Mesothelial cell of epicardium (in vitro differentiated cells): ENCODE measurements at regions not wholly inside any gene's neighbourhood (a gene's known extent, or its start where the extent isn't known, plus 50 kb on each side); places are given as distances from the start of the nearest gene placed in this dataset.
A peak's percentile ranks its signal among the peaks of the same experiment; 100 is the strongest.

Experiments
- DNase-seq, 2 experiments: peaks; one replicate each; pipeline ENCODE4 v3.0.0; 2021; ENCODE audit warnings: low spot score in 2 of 2; ENCODE audit not compliant: unreplicated experiment in 2 of 2
- H3K27ac Mint-ChIP-seq: 2 replicates; pipeline ENCODE4 v1.8.0; 2021; ENCODE audit warnings: mixed read lengths
- H3K27me3 Mint-ChIP-seq: 2 replicates; pipeline ENCODE4 v1.8.0; 2021; ENCODE audit warnings: low read depth, mixed read lengths
- H3K36me3 Mint-ChIP-seq: 2 replicates; pipeline ENCODE4 v1.8.0; 2021; ENCODE audit warnings: mixed read lengths
- H3K4me1 Mint-ChIP-seq: 2 replicates; pipeline ENCODE4 v1.8.0; 2021; ENCODE audit warnings: mixed read lengths
- H3K4me3 Mint-ChIP-seq: 2 replicates; pipeline ENCODE4 v1.8.0; 2021; ENCODE audit warnings: mild to moderate bottlenecking, moderate library complexity, mixed read lengths
- H3K9me3 Mint-ChIP-seq: 2 replicates; pipeline ENCODE4 v1.8.0; 2021; ENCODE audit warnings: mixed read lengths
- TF ChIP-seq, protein P1 (sequence below): fragments of 200-600 bp; sonication (generic); IDR thresholded peaks from one replicate; pipeline ENCODE4 v1.5.0; 2021; ENCODE audit warnings: antibody characterized with exemption; ENCODE audit not compliant: unreplicated experiment

DNA sequence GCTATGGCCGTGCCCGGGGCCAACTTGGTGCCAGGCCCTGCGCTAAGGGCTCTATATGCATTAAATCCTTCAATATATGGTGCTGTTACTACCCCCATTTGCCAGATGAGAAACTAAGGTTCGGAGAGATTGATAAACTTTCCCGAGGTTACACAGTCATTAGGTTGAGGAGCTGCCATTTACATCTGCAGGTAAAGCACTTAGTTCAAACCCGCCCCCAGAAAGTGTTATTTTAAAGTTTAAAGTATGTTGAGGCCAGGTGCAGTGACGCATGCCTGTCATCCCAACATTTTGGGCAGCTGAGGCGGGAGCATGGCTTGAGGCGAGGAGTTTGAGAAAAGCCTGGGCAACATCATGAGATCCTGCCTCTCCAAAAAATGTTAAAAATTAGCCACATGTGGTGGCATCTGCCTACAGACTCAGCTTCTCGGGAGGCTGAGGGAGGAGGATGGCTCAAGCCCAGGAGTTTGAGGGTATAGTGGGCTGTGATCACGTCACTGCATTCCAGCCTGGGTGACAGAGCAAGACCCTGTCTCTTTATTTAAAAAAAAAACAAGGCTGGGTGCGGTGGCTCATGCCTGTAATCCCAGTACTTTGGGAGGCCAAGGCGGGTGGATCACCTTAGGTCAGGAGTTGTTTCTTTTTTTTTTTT, 264.7 kb downstream of the PARN start:
- H3K36me3 Mint-ChIP-seq = no peaks in the 10 kb centered on the region
- H3K27ac Mint-ChIP-seq = no peak overlapping the region
- no peaks in the 10 kb centered on the region for H3K9me3 Mint-ChIP-seq
- H3K4me1 Mint-ChIP-seq = peaks cover 15% of the 10 kb centered on the region
- no peak for DNase-seq
- H3K27me3 Mint-ChIP-seq = peaks cover 24% of the 10 kb centered on the region
- H3K4me3 Mint-ChIP-seq = no peak overlapping the region
- TF ChIP-seq, protein P1, sequence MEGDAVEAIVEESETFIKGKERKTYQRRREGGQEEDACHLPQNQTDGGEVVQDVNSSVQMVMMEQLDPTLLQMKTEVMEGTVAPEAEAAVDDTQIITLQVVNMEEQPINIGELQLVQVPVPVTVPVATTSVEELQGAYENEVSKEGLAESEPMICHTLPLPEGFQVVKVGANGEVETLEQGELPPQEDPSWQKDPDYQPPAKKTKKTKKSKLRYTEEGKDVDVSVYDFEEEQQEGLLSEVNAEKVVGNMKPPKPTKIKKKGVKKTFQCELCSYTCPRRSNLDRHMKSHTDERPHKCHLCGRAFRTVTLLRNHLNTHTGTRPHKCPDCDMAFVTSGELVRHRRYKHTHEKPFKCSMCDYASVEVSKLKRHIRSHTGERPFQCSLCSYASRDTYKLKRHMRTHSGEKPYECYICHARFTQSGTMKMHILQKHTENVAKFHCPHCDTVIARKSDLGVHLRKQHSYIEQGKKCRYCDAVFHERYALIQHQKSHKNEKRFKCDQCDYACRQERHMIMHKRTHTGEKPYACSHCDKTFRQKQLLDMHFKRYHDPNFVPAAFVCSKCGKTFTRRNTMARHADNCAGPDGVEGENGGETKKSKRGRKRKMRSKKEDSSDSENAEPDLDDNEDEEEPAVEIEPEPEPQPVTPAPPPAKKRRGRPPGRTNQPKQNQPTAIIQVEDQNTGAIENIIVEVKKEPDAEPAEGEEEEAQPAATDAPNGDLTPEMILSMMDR = no peak

DNA sequence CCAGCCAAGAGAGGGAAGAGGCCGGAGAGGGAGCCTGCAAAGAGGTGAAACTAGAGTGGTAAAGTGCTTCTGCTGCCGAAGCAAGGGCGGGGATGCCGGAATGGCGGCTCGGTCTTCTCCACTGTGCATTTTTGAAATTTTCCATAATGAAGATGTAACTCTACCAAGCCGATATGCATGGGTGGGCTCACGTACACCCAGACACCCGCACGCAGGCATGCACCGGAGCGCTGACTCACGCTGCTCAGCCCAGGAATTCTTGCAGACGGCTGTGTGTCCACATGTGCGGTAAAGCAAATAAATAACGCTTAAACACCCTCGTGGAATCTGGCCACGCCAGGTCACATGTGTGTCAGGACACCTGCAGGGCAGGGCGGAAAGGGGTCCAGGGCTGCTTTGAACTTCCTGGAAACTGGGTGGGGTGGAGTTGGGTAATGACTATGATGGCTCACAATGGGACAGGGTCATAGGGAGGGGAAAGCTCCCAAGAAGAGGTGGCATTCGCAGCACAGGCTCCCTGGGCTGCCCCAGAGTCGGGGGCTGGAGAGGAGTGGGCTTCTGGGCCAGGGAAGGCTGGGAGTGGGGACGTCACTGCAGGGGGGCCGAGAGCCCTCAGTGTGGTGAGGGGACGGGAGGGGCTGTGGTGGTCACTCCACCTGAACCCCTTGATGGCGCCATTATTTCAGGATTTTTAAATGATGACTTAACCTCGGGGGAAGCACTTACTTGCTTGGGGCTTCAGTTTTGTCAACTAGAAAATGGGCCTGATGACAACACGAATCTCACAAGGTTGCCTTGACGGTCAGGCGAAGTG, 265.5 kb downstream of the PARN start:
- Mint-ChIP-seq H3K36me3 (no peaks in the 10 kb centered on the region), H3K9me3 (no peaks in the 10 kb centered on the region), H3K27me3 (peaks cover 29% of the 10 kb centered on the region), H3K4me3 (peak overlapping the region; percentile 31), H3K27ac (peak overlapping the region; percentile 85), H3K4me1 (peaks cover 15% of the 10 kb centered on the region)
- peak in 1 of 2 experiments; percentile 61 for DNase-seq
- TF ChIP-seq, protein P1 = no peak

DNA sequence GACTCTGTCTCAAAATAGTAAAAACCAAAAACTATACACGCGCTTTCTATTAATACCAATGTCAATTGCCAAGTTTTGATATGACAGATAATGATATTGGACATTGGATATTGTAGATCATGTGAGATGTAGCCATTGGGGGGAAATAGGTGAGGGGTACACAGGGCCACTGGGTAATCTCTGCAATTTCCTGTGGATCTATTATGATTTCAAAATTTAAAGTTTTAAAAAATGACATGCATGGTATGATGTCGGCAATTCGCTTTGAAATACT, 266.0 kb downstream of the PARN start:
- Mint-ChIP-seq H3K4me3 (peak overlapping the region; percentile 24), H3K9me3 (no peaks in the 10 kb centered on the region), H3K27me3 (peaks cover 30% of the 10 kb centered on the region), H3K4me1 (peaks cover 15% of the 10 kb centered on the region), H3K36me3 (no peaks in the 10 kb centered on the region), H3K27ac (peak overlapping the region; percentile 85)
- TF ChIP-seq, protein P1 = no peak
- no peak for DNase-seq

GRCh38 chr16:14362774-14363371, 267.2 kb downstream of the PARN start:
- no peaks in the 10 kb centered on the region for H3K36me3 Mint-ChIP-seq

DNA sequence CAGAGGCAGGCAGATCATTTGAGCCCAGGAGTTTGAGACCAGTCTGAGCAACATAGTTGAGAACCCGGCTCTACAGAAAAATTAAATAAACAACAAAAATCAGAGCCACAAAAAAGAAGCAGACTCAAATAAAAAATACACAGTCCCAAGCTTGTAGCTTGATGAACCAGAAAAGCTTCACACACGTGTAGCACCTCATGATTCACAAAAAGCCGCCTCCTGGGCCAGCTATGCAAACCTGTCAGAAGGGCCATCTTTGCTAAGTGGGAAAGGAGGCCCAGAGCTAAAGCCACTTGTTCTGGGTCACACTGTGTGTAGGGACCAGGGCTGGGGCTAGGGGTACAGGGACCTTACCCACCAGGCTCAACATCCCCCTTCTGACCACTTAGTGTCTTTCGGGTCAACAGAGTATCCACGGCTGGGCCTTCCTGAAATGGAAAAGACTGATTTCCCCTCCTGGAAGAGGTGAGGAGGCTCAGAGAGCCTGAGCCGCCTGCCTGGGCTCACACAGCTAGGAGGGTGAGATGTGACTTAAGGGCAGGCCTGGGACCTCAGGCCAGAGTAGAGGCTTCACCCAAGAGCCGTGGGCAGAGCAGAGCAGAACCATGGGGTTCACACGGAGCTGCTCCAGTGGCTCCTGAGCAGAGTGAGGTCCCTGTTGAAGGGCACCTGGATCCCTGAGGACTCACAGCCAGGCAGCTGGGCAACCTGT, 269.6 kb downstream of the PARN start:
- H3K4me3 Mint-ChIP-seq = no peak overlapping the region
- TF ChIP-seq, protein P1 = no peak
- no peak for DNase-seq
- H3K4me1 Mint-ChIP-seq = peaks cover 15% of the 10 kb centered on the region
- no peaks in the 10 kb centered on the region for H3K9me3 Mint-ChIP-seq
- no peaks in the 10 kb centered on the region for H3K36me3 Mint-ChIP-seq
- peaks cover 46% of the 10 kb centered on the region for H3K27me3 Mint-ChIP-seq
- no peak overlapping the region for H3K27ac Mint-ChIP-seq

More at GRCh38 chr16:14362774-14363371, 267.2 kb downstream of the PARN start:
- Mint-ChIP-seq H3K9me3 (no peaks in the 10 kb centered on the region), H3K27ac (no peak overlapping the region), H3K4me3 (no peak overlapping the region), H3K27me3 (peaks cover 38% of the 10 kb centered on the region), H3K4me1 (peaks cover 15% of the 10 kb centered on the region)
- DNase-seq = no peak
- TF ChIP-seq, protein P1 = no peak
